ENCODE measurements at regions not wholly inside any gene's neighbourhood (a gene's known extent, or its start where the extent isn't known, plus 50 kb on each side); places are given as distances from the start of the nearest gene placed in this dataset.

GRCh38 chr7:118028226-118028625 is 155.0 kb upstream of the CTTNBP2 start:
- H3K27ac Mint-ChIP-seq: no peak overlapping the region
- no peak overlapping the region for H3K4me3 Mint-ChIP-seq
- peaks cover 2% of the 10 kb centered on the region for H3K27me3 Mint-ChIP-seq
- H3K4me1 Mint-ChIP-seq: no peaks in the 10 kb centered on the region
- ATAC-seq (no peak), DNase-seq (no peak)
- no peaks in the 10 kb centered on the region for H3K9me3 Mint-ChIP-seq
- no peaks in the 10 kb centered on the region for H3K36me3 Mint-ChIP-seq (ENCODE audit: low read depth)

GRCh38 chr7:118029826-118030422 is 154.0 kb upstream of the LSM8 start:
- Mint-ChIP-seq H3K27ac (no peak overlapping the region), H3K4me3 (no peak overlapping the region), H3K36me3 (ENCODE audit: low read depth) (no peaks in the 10 kb centered on the region), H3K9me3 (no peaks in the 10 kb centered on the region), H3K4me1 (no peaks in the 10 kb centered on the region), H3K27me3 (peaks cover 5% of the 10 kb centered on the region)
- DNase-seq (no peak), ATAC-seq (no peak)

GRCh38 chr7:118033273-118033672 is 150.7 kb upstream of the LSM8 start:
- no peak for DNase-seq
- Mint-ChIP-seq H3K27me3 (peaks cover 5% of the 10 kb centered on the region), H3K4me3 (no peak overlapping the region), H3K36me3 (ENCODE audit: low read depth) (no peaks in the 10 kb centered on the region), H3K27ac (no peak overlapping the region), H3K4me1 (no peaks in the 10 kb centered on the region), H3K9me3 (no peaks in the 10 kb centered on the region)
- no peak for ATAC-seq

DNA sequence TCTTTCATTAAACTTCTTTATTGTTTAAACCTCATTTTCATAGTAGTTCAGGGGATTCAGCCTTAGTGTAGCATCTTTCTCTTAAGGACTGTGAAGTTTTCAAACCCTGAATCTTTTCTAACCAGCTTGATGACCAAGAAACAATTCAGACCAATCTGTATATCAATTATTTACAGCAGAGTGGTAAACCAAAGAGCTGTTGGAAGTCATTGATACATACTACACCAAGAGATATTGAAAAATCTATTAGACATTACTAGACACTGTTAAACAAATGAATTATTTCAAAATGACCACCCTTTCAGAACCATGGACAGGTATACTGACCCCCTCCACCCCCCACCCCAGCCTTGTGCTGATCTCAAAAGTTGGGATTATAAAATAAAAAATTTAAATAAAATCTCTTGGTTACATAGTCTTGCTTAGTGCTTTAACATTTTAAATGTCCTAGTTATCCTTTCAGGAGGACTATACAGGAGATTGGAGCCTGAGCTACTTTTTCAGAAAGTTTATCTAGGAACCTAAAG is 143.9 kb upstream of the LSM8 start:
- Mint-ChIP-seq H3K27ac (no peak overlapping the region), H3K9me3 (no peaks in the 10 kb centered on the region), H3K4me3 (no peak overlapping the region), H3K4me1 (no peaks in the 10 kb centered on the region), H3K36me3 (ENCODE audit: low read depth) (no peaks in the 10 kb centered on the region), H3K27me3 (no peaks in the 10 kb centered on the region)
- ATAC-seq (no peak), DNase-seq (no peak)

DNA sequence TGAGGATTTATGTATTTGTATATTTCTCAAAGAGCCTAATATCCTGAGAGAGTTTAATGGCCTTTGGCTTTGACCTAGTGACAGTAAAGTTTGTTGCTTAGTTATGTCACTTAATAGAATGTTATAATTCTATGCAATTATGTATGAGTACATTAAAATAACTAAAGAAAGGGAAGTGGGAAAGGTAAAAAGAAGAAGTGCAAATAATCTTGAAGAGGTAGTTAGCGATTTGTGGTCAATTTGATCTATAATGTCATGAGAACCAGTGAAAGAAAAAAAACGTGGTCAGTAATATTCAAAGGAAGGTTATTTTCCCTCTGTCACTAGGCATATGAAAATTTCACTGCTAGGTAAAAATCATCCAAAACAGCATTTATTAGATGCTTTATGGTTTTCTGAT is 143.4 kb upstream of the LSM8 start:
- no peaks in the 10 kb centered on the region for H3K4me1 Mint-ChIP-seq
- H3K9me3 Mint-ChIP-seq: no peaks in the 10 kb centered on the region
- H3K36me3 Mint-ChIP-seq (ENCODE audit: low read depth): no peaks in the 10 kb centered on the region
- no peaks in the 10 kb centered on the region for H3K27me3 Mint-ChIP-seq
- H3K27ac Mint-ChIP-seq: no peak overlapping the region
- DNase-seq (no peak), ATAC-seq (no peak)
- no peak overlapping the region for H3K4me3 Mint-ChIP-seq

GRCh38 chr7:118041251-118041878 is 142.6 kb upstream of the LSM8 start:
- no peaks in the 10 kb centered on the region for H3K9me3 Mint-ChIP-seq
- no peaks in the 10 kb centered on the region for H3K36me3 Mint-ChIP-seq (ENCODE audit: low read depth)
- no peak overlapping the region for H3K4me3 Mint-ChIP-seq
- H3K27me3 Mint-ChIP-seq: no peaks in the 10 kb centered on the region
- no peaks in the 10 kb centered on the region for H3K4me1 Mint-ChIP-seq
- DNase-seq (no peak), ATAC-seq (no peak)
- H3K27ac Mint-ChIP-seq: no peak overlapping the region

- no peak for ATAC-seq
- H3K27me3 Mint-ChIP-seq: no peaks in the 10 kb centered on the region
- H3K9me3 Mint-ChIP-seq: no peaks in the 10 kb centered on the region
- no peak overlapping the region for H3K27ac Mint-ChIP-seq
- H3K4me1 Mint-ChIP-seq: no peaks in the 10 kb centered on the region
- no peaks in the 10 kb centered on the region for H3K36me3 Mint-ChIP-seq (ENCODE audit: low read depth)
- H3K4me3 Mint-ChIP-seq: no peak overlapping the region
- DNase-seq: no peak
Measured at GRCh38 chr7:118045629-118046028, 138.3 kb upstream of the LSM8 start.

DNA sequence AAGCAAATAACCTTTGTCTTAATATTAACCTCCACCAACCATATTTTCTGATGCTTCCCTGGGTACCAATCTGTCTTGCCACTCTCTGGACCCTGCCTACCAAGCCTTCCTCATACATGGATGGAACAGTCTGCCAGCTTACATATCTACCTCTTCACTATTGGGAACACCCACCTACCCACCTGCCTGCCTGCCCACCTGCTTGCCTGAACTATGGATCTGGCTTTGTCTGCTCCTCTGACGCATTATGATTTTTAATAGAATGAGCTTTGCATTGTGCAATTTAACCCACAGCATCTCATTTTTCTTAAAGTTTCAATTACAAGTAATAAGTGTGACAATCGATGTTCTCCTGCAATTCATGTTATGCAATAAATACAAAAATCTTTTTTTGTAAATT is 137.9 kb upstream of the LSM8 start:
- no peak for DNase-seq
- no peaks in the 10 kb centered on the region for H3K4me1 Mint-ChIP-seq
- no peaks in the 10 kb centered on the region for H3K36me3 Mint-ChIP-seq (ENCODE audit: low read depth)
- H3K9me3 Mint-ChIP-seq: no peaks in the 10 kb centered on the region
- no peaks in the 10 kb centered on the region for H3K27me3 Mint-ChIP-seq
- no peak overlapping the region for H3K4me3 Mint-ChIP-seq
- no peak for ATAC-seq
- H3K27ac Mint-ChIP-seq: no peak overlapping the region

DNA sequence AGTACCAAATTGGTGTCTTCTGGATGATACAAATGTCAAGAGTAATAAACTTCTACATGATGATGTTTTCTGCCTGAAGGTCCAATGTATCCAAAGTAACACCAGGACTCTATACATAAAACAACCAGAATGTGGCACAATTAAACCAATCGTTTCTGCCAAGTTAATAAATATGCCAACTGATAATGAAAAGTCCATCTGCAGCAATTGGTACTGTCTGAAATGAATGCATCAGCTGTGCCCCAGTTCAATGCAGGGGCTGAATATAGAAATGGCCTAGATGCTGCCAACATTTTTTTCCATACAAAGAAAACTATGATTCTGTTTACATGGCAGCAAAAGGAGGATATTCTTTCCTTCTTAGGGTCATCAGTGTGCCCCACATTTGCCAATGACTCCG is 137.2 kb upstream of the LSM8 start:
- ATAC-seq (no peak), DNase-seq (no peak)
- Mint-ChIP-seq H3K4me3 (no peak overlapping the region), H3K27me3 (no peaks in the 10 kb centered on the region), H3K36me3 (ENCODE audit: low read depth) (no peaks in the 10 kb centered on the region), H3K9me3 (no peaks in the 10 kb centered on the region), H3K4me1 (no peaks in the 10 kb centered on the region), H3K27ac (no peak overlapping the region)

GRCh38 chr7:118052336-118052735 is 131.6 kb upstream of the LSM8 start:
- Mint-ChIP-seq H3K36me3 (ENCODE audit: low read depth) (no peaks in the 10 kb centered on the region), H3K27me3 (no peaks in the 10 kb centered on the region), H3K27ac (no peak overlapping the region), H3K4me1 (no peaks in the 10 kb centered on the region), H3K9me3 (no peaks in the 10 kb centered on the region), H3K4me3 (no peak overlapping the region)
- DNase-seq: no peak
- no peak for ATAC-seq

GRCh38 chr7:118053353-118053752 is 130.6 kb upstream of the LSM8 start:
- Mint-ChIP-seq H3K36me3 (ENCODE audit: low read depth) (no peaks in the 10 kb centered on the region), H3K4me3 (no peak overlapping the region), H3K9me3 (no peaks in the 10 kb centered on the region), H3K4me1 (no peaks in the 10 kb centered on the region), H3K27ac (no peak overlapping the region), H3K27me3 (no peaks in the 10 kb centered on the region)
- ATAC-seq: no peak
- DNase-seq: no peak

- H3K4me3 Mint-ChIP-seq: no peak overlapping the region
- H3K27ac Mint-ChIP-seq: no peak overlapping the region
- peaks cover 6% of the 10 kb centered on the region for H3K9me3 Mint-ChIP-seq
- ATAC-seq (no peak), DNase-seq (no peak)
- H3K27me3 Mint-ChIP-seq: no peaks in the 10 kb centered on the region
- no peaks in the 10 kb centered on the region for H3K36me3 Mint-ChIP-seq (ENCODE audit: low read depth)
- no peaks in the 10 kb centered on the region for H3K4me1 Mint-ChIP-seq
Measured at GRCh38 chr7:118054529-118054928, 129.4 kb upstream of the LSM8 start.

DNA sequence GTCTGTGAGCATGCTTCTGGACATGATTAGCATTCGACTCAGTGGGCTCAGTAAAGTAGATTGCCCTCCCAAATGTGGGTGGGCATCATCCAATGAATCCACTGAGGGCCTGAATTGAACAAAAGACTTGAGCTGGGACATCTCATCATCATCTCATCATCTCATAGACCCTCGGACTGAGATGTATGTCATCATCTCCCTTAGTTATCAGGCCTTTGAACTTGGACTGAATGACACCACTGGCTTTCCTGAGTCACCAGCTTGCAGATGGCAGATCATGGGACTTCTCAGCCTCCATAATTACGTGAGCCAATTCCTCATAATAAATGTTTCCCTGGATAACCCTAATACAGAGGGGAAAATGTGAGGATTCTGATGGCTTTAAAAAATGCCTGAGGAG is 128.3 kb upstream of the LSM8 start:
- H3K9me3 Mint-ChIP-seq: peaks cover 6% of the 10 kb centered on the region
- ATAC-seq: no peak
- no peak overlapping the region for H3K4me3 Mint-ChIP-seq
- H3K36me3 Mint-ChIP-seq (ENCODE audit: low read depth): no peaks in the 10 kb centered on the region
- H3K4me1 Mint-ChIP-seq: no peaks in the 10 kb centered on the region
- no peaks in the 10 kb centered on the region for H3K27me3 Mint-ChIP-seq
- no peak for DNase-seq
- H3K27ac Mint-ChIP-seq: no peak overlapping the region

GRCh38 chr7:118057404-118057803 is 126.6 kb upstream of the LSM8 start:
- Mint-ChIP-seq H3K27ac (no peak overlapping the region), H3K4me1 (no peaks in the 10 kb centered on the region), H3K36me3 (ENCODE audit: low read depth) (no peaks in the 10 kb centered on the region), H3K27me3 (no peaks in the 10 kb centered on the region), H3K9me3 (peaks cover 6% of the 10 kb centered on the region), H3K4me3 (no peak overlapping the region)
- ATAC-seq (peak; percentile 33), DNase-seq (no peak)

DNA sequence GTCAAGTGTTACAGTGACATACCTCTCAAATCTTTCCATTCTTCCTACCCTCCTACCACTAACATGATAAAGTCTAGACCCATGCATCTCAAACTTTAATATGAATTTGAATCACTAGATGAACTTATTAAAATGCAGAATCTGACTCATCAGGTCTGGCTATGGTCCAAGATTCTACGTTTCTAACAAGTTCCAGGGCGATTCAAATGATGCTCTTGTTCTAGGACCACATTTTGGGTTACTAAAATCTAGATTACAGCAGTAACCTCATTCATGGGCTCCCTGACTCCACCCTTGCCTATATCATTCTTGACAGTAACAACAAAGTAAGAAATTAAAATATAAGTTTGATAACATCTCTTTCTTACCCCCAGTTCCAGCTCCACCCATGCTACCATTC is 124.8 kb upstream of the LSM8 start:
- DNase-seq (no peak), ATAC-seq (no peak)
- peaks cover 6% of the 10 kb centered on the region for H3K9me3 Mint-ChIP-seq
- no peaks in the 10 kb centered on the region for H3K36me3 Mint-ChIP-seq (ENCODE audit: low read depth)
- no peaks in the 10 kb centered on the region for H3K4me1 Mint-ChIP-seq
- no peaks in the 10 kb centered on the region for H3K27me3 Mint-ChIP-seq
- no peak overlapping the region for H3K27ac Mint-ChIP-seq
- no peak overlapping the region for H3K4me3 Mint-ChIP-seq

- H3K27ac Mint-ChIP-seq: no peak overlapping the region
- H3K36me3 Mint-ChIP-seq (ENCODE audit: low read depth): no peaks in the 10 kb centered on the region
- no peak overlapping the region for H3K4me3 Mint-ChIP-seq
- peaks cover 2% of the 10 kb centered on the region for H3K27me3 Mint-ChIP-seq
- DNase-seq: no peak
- ATAC-seq: no peak
- H3K9me3 Mint-ChIP-seq: peaks cover 6% of the 10 kb centered on the region
- H3K4me1 Mint-ChIP-seq: no peaks in the 10 kb centered on the region
Measured at GRCh38 chr7:118060692-118061091, 123.3 kb upstream of the LSM8 start.
